K562 (cell line): ENCODE measurements at regions not wholly inside any gene's neighbourhood (a gene's known extent, or its start where the extent isn't known, plus 50 kb on each side); places are given as distances from the start of the nearest gene placed in this dataset.

Experiments used
- ATAC-seq: fragments of 200-7000 bp; cut with Tn5 transposase; 3 replicates; pipeline ENCODE4 v1.9.1; 2020; ENCODE audit warnings: moderate library complexity
- BruUV-seq: library from RNA; stranded (reverse); fragments of 400-500 nt; replicated peaks from 2 replicates; lab custom pipeline; 2021; lab: Mats Ljungman, UMichigan
- CTCF ChIA-PET: fragments of 300-600 bp; formaldehyde crosslinking; extraction: SDS; loops from one replicate; lab custom pipeline; 2021; ENCODE audit warnings: low intra/inter-chr PET ratio; lab: Yijun Ruan, JAX
- POLR2A ChIA-PET: fragments of 300-600, 350-650 bp; sonication (Branson Sonifier 250); formaldehyde crosslinking; extraction: SDS; loops from one replicate; lab custom pipeline; 2021; ENCODE audit warnings: antibody characterized with exemption, inconsistent platforms; lab: Yijun Ruan, JAX
- DNase-seq, 4 experiments: peaks; one replicate each; pipeline versions ENCODE4 v3.0.0 to v3.0.0-alpha.2; 2011 to 2018; ENCODE audit warnings: low spot score in 3 of 4, mixed read lengths in 3 of 4; ENCODE audit errors: extremely low read depth in 1 of 4
- FAIRE-seq: peaks from 2 replicates; lab custom pipeline; 2011; peaks lifted over from hg19 to GRCh38; lab: Jason Lieb, UNC
- H2AFZ ChIP-seq: 2 replicates; pipeline ENCODE4 v1.6.0; 2011; ENCODE audit warnings: low read depth, low read length, control low read depth, inconsistent platforms
- H3K27ac ChIP-seq: fragments of 200-600 bp; 3 replicates; pipeline ENCODE4 v1.8.0; 2011; ENCODE audit warnings: low read depth, mild to moderate bottlenecking, control low read depth, inconsistent platforms, low read length, moderate library complexity, mixed read lengths; ENCODE audit errors: extremely low read depth
- H3K27me3 ChIP-seq, 2 experiments: fragments of 300-600 bp in 1 of 2; 2 replicates in 1 of 2; 3 replicates in 1 of 2; pipeline versions ENCODE4 v1.6.0 to v1.8.0; 2011; ENCODE audit warnings: inconsistent platforms in 2 of 2, low read length in 2 of 2, mild to moderate bottlenecking in 1 of 2, mixed read lengths in 1 of 2, moderate library complexity in 1 of 2; ENCODE audit not compliant: control insufficient read depth in 2 of 2, insufficient read depth in 2 of 2
- H3K36me3 ChIP-seq: fragments of 300-600 bp; 3 replicates; pipeline ENCODE4 v1.8.0; 2011; ENCODE audit warnings: mild to moderate bottlenecking, low read length, inconsistent platforms; ENCODE audit not compliant: control insufficient read depth, insufficient read depth
- H3K4me1 ChIP-seq, 2 experiments: fragments of 200-600 bp in 1 of 2; replicated peaks in 1 of 2; 2 replicates in 1 of 2; 3 replicates in 1 of 2; pipeline versions ENCODE4 v1.5.1 to v1.8.0; 2011; ENCODE audit warnings: inconsistent platforms in 2 of 2, low read length in 2 of 2, mild to moderate bottlenecking in 1 of 2, mixed read lengths in 1 of 2, moderate library complexity in 1 of 2; ENCODE audit not compliant: control insufficient read depth in 2 of 2, insufficient read depth in 2 of 2
- H3K4me2 ChIP-seq: 2 replicates; pipeline ENCODE4 v1.6.1; 2011; ENCODE audit warnings: low read length, control low read depth, inconsistent platforms, mixed read lengths; ENCODE audit not compliant: insufficient read depth
- H3K4me3 ChIP-seq: fragments of 200-600 bp; sonication (generic), shearing (Covaris generic); 2 replicates; pipeline ENCODE4 v1.5.1; 2016; ENCODE audit warnings: control low read depth, inconsistent platforms
- H3K79me2 ChIP-seq: fragments of 200-600 bp; 3 replicates; pipeline ENCODE4 v1.8.0; 2011; ENCODE audit warnings: low read length, inconsistent platforms; ENCODE audit not compliant: control insufficient read depth, insufficient read depth
- H3K9ac ChIP-seq, 2 experiments: 2 replicates each; pipeline versions ENCODE4 v1.6.0 to v1.6.1; 2011; ENCODE audit warnings: low read depth in 2 of 2, low read length in 2 of 2, control low read depth in 1 of 2, inconsistent platforms in 1 of 2, mild to moderate bottlenecking in 1 of 2, mixed read lengths in 1 of 2; ENCODE audit not compliant: insufficient read depth in 1 of 2
- H3K9me1 ChIP-seq: one replicate; pipeline ENCODE4 v1.6.0; 2011; ENCODE audit warnings: inconsistent platforms, mild to moderate bottlenecking, low read length, moderate library complexity; ENCODE audit not compliant: control insufficient read depth, insufficient read depth
- H3K9me3 ChIP-seq: replicated peaks from 2 replicates; pipeline ENCODE4 v1.5.1; 2011; ENCODE audit warnings: low read depth, low read length, inconsistent platforms; ENCODE audit not compliant: control insufficient read depth, insufficient read depth
- H4K20me1 ChIP-seq: replicated peaks from 2 replicates; pipeline ENCODE4 v1.6.1; 2011; ENCODE audit warnings: low read length, inconsistent platforms, mixed read lengths; ENCODE audit not compliant: control insufficient read depth, insufficient read depth
- CHD1 ChIP-seq: fragments of 200-600 bp; sonication (generic); IDR thresholded peaks from one replicate; pipeline ENCODE4 v1.6.1; 2012; ENCODE audit warnings: mild to moderate bottlenecking, moderate library complexity, low read length, inconsistent platforms
- KDM4B ChIP-seq, 2 experiments: fragments of 450-650 bp in 1 of 2; sonication (generic) in 1 of 2; IDR thresholded peaks; 2 replicates each; pipeline ENCODE4 v1.6.1; 2016 to 2017; ENCODE audit warnings: borderline replicate concordance in 2 of 2, antibody characterized with exemption in 1 of 2, low read depth in 1 of 2, mild to moderate bottlenecking in 1 of 2
- KLF16 ChIP-seq: IDR thresholded peaks from 2 replicates; pipeline ENCODE4 v1.6.1; 2016; ENCODE audit warnings: antibody characterized with exemption
- NR2C1 ChIP-seq, 2 experiments: fragments of 450-650 bp; IDR thresholded peaks; 2 replicates each; pipeline ENCODE4 v1.6.1; 2017; ENCODE audit warnings: mild to moderate bottlenecking in 2 of 2, antibody characterized with exemption in 1 of 2, inconsistent platforms in 1 of 2, missing compliant biosample characterization in 1 of 2, missing genetic modification characterization in 1 of 2
- PHF20 ChIP-seq: fragments of 450-650 bp; IDR thresholded peaks from 2 replicates; pipeline ENCODE4 v1.6.1; 2018; ENCODE audit not compliant: partially characterized antibody
- POLR2A ChIP-seq: fragments of 450-650 bp; conservative IDR thresholded peaks from 2 replicates; pipeline ENCODE4 v1.6.1; 2016
- RNF2 ChIP-seq: sonication (generic); IDR thresholded peaks from 2 replicates; pipeline ENCODE4 v1.6.1; 2016
- SIX5 ChIP-seq, 2 experiments: IDR thresholded peaks; 2 replicates each; pipeline ENCODE4 v1.6.1; 2011; ENCODE audit warnings: low read length in 2 of 2, borderline replicate concordance in 1 of 2, low read depth in 1 of 2, mild to moderate bottlenecking in 1 of 2, moderate library complexity in 1 of 2; ENCODE audit not compliant: insufficient read depth in 1 of 2
- SMAD4 ChIP-seq: fragments of 250-450 bp; sonication (Bioruptor Pico); conservative IDR thresholded peaks from 2 replicates; pipeline ENCODE4 v1.8.0; 2021; ENCODE audit warnings: inconsistent platforms, mild to moderate bottlenecking, moderate library complexity
- SNIP1 ChIP-seq: fragments of 450-650 bp; IDR thresholded peaks from 2 replicates; pipeline ENCODE4 v1.7.1; 2017; ENCODE audit warnings: low read depth, mild to moderate bottlenecking
- TOE1 ChIP-seq, 2 experiments: fragments of 450-650 bp in 1 of 2; sonication (generic) in 1 of 2; formaldehyde crosslinking in 1 of 2; IDR thresholded peaks; 2 replicates each; pipeline versions ENCODE4 v1.7.1 to v1.8.0; 2016 to 2022; ENCODE audit warnings: borderline replicate concordance in 2 of 2, mild to moderate bottlenecking in 2 of 2, antibody characterized with exemption in 1 of 2, inconsistent platforms in 1 of 2, low read depth in 1 of 2, missing genetic modification reagents in 1 of 2, moderate library complexity in 1 of 2
- ZFP30 ChIP-seq: fragments of 250-450 bp; sonication (Bioruptor Pico); IDR thresholded peaks from 2 replicates; pipeline ENCODE4 v1.8.0; 2022; ENCODE audit warnings: moderate library complexity, mild to moderate bottlenecking, inconsistent platforms, borderline replicate concordance
- ZNF232 ChIP-seq: sonication (generic); formaldehyde crosslinking; IDR thresholded peaks from 2 replicates; pipeline ENCODE4 v1.8.0; 2022; ENCODE audit warnings: mild to moderate bottlenecking, missing genetic modification reagents
- ZNF408 ChIP-seq: fragments of 250-450 bp; sonication (Bioruptor Pico); IDR thresholded peaks from 2 replicates; pipeline ENCODE4 v1.4.0; 2020; ENCODE audit warnings: low read depth, mild to moderate bottlenecking, moderate library complexity
- ZNF76 ChIP-seq: fragments of 250-450 bp; sonication (Bioruptor Pico); IDR thresholded peaks from 2 replicates; pipeline ENCODE4 v1.4.0; 2020; ENCODE audit warnings: mild to moderate bottlenecking, moderate library complexity, borderline replicate concordance
- WGBS: fragments of 100-300 bp; shearing (Covaris generic); methylation state at CpG from one replicate; pipeline ENCODE4 v1.1.6; 2016; ENCODE audit warnings: low coverage, mixed read lengths; ENCODE audit not compliant: insufficient coverage; ENCODE audit errors: missing lambda C conversion rate; 5-methylcytosine and 5-hydroxymethylcytosine counted together
- in situ Hi-C: fragments of 300-500 bp; cut with MboI; formaldehyde crosslinking; loops from 4 replicates; pipeline ENCODE4 v1.15.0; 2018; ENCODE audit warnings: inconsistent platforms, mixed read lengths
- intact Hi-C: fragments of 100-400 bp; cut with micrococcal nuclease; formaldehyde crosslinking; loops from 2 replicates; pipeline ENCODE4 v1.14.2; 2022
- TF ChIP-seq, protein P1 (sequence below): sonication (generic); formaldehyde crosslinking; IDR thresholded peaks from 2 replicates; pipeline ENCODE4 v1.4.0; 2020; ENCODE audit warnings: mild to moderate bottlenecking, missing genetic modification reagents
- TF ChIP-seq, protein P2 (sequence below): fragments of 150-350 bp; IDR thresholded peaks from 2 replicates; pipeline ENCODE4 v1.6.1; 2014; ENCODE audit warnings: low read depth, mild to moderate bottlenecking, low read length, borderline replicate concordance
- TF ChIP-seq, protein P3 (sequence below): fragments of 250-450 bp; sonication (Bioruptor Pico); IDR thresholded peaks from 2 replicates; pipeline ENCODE4 v1.9.0; 2021; ENCODE audit warnings: mild to moderate bottlenecking

DNA sequence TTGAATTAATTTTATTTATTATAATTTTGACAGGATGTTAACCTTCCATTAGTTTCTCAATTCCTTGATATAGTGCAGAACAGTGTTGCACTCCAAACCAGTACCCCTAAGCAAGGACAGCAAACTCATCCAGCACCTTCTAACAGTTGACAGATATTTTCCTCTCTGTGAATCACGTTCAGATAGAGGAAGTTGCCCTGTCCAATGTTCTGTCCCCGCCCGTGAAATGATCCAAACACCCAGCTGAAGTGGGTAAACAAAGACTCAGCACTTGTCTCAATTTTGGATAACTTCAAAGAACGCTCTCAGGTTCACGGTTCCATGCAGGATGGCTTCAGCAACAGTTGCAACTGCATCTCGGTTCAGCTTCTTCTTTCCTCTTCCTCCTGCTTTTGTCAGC, 1240.0 kb upstream of the ADGRL3 start:
- no TSS peak for BruUV-seq
- intact Hi-C loops, result no loop called here
- POLR2A ChIA-PET, result no interaction called here
- CTCF ChIA-PET, result no interaction called here
- Histone ChIP-seq H3K4me3 (no peak overlapping the region), H2AFZ (no peak overlapping the region), H3K79me2 (no peaks in the 10 kb centered on the region), H3K36me3 (no peaks in the 10 kb centered on the region), H3K27ac (no peak overlapping the region), H3K27me3 (no peaks in the 10 kb centered on the region), H3K9me3 (0 out of 2 replicates have a peak, but pooled peaks cover 1% of the 10 kb centered on the region), H3K9ac (no peak overlapping the region), H3K9me1 (no peaks in the 10 kb centered on the region), H3K4me2 (no peak overlapping the region), H4K20me1 (no peaks in the 10 kb centered on the region)
- FAIRE-seq (no peak), DNase-seq (no peak), ATAC-seq (no peak)
- WGBS, result 2% methylated on average over 6 of the region's 6 CpGs
- in situ Hi-C loops, result no loop called here
- no peak for TF ChIP-seq SMAD4 (CRISPR knock-in tag)
- no peak for TF ChIP-seq SIX5 (IDR thresholded peaks at IDR 0.05; ENCODE audit: borderline replicate concordance in 1 of 2, insufficient read depth in 1 of 2, low read depth in 1 of 2, low read length in 2 of 2)
- no peak for TF ChIP-seq TOE1 (IDR thresholded peaks at IDR 0.05; ENCODE audit: borderline replicate concordance)
- TF ChIP-seq TOE1 (CRISPR knock-in tag; IDR thresholded peaks at IDR 0.05; ENCODE audit: borderline replicate concordance, low read depth), result no peak
- TF ChIP-seq ZNF408 (CRISPR knock-in tag), result no peak
- TF ChIP-seq CHD1, result no peak
- TF ChIP-seq, protein P1, sequence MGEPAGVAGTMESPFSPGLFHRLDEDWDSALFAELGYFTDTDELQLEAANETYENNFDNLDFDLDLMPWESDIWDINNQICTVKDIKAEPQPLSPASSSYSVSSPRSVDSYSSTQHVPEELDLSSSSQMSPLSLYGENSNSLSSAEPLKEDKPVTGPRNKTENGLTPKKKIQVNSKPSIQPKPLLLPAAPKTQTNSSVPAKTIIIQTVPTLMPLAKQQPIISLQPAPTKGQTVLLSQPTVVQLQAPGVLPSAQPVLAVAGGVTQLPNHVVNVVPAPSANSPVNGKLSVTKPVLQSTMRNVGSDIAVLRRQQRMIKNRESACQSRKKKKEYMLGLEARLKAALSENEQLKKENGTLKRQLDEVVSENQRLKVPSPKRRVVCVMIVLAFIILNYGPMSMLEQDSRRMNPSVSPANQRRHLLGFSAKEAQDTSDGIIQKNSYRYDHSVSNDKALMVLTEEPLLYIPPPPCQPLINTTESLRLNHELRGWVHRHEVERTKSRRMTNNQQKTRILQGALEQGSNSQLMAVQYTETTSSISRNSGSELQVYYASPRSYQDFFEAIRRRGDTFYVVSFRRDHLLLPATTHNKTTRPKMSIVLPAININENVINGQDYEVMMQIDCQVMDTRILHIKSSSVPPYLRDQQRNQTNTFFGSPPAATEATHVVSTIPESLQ (CRISPR knock-in tag), result no peak
- TF ChIP-seq PHF20, result no peak
- TF ChIP-seq RNF2, result no peak
- no peak for TF ChIP-seq KDM4B (IDR thresholded peaks at IDR 0.05; ENCODE audit: borderline replicate concordance in 2 of 2, low read depth in 1 of 2)
- no peak for TF ChIP-seq ZNF76 (CRISPR knock-in tag)
- no peak for TF ChIP-seq POLR2A
- no peak for TF ChIP-seq NR2C1 (IDR thresholded peaks at IDR 0.05)
- TF ChIP-seq NR2C1 (tag; IDR thresholded peaks at IDR 0.05), result no peak
- no peak for TF ChIP-seq ZNF232 (CRISPR knock-in tag)
- no peak for TF ChIP-seq SNIP1
- TF ChIP-seq ZFP30 (CRISPR knock-in tag), result no peak
- TF ChIP-seq, protein P2, sequence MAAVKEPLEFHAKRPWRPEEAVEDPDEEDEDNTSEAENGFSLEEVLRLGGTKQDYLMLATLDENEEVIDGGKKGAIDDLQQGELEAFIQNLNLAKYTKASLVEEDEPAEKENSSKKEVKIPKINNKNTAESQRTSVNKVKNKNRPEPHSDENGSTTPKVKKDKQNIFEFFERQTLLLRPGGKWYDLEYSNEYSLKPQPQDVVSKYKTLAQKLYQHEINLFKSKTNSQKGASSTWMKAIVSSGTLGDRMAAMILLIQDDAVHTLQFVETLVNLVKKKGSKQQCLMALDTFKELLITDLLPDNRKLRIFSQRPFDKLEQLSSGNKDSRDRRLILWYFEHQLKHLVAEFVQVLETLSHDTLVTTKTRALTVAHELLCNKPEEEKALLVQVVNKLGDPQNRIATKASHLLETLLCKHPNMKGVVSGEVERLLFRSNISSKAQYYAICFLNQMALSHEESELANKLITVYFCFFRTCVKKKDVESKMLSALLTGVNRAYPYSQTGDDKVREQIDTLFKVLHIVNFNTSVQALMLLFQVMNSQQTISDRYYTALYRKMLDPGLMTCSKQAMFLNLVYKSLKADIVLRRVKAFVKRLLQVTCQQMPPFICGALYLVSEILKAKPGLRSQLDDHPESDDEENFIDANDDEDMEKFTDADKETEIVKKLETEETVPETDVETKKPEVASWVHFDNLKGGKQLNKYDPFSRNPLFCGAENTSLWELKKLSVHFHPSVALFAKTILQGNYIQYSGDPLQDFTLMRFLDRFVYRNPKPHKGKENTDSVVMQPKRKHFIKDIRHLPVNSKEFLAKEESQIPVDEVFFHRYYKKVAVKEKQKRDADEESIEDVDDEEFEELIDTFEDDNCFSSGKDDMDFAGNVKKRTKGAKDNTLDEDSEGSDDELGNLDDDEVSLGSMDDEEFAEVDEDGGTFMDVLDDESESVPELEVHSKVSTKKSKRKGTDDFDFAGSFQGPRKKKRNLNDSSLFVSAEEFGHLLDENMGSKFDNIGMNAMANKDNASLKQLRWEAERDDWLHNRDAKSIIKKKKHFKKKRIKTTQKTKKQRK, result no peak
- TF ChIP-seq KLF16, result no peak
- TF ChIP-seq, protein P3, sequence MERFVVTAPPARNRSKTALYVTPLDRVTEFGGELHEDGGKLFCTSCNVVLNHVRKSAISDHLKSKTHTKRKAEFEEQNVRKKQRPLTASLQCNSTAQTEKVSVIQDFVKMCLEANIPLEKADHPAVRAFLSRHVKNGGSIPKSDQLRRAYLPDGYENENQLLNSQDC, result no peak
- TF ChIP-seq, all 486 proteins: peak for 0
- no peaks in the 10 kb centered on the region for H3K4me1 ChIP-seq
